ENCODE measurements at regions not wholly inside any gene's neighbourhood (a gene's known extent, or its start where the extent isn't known, plus 50 kb on each side); places are given as distances from the start of the nearest gene placed in this dataset.

- no peak for TF ChIP-seq REST (IDR thresholded peaks at IDR 0.05; ENCODE audit: insufficient read depth in 1 of 2, low read depth in 2 of 2, low read length in 2 of 2)
- TF ChIP-seq POLR2AphosphoS5 (IDR thresholded peaks at IDR 0.05; ENCODE audit: low read depth, low read length): no peak
- TF ChIP-seq TAF1 (IDR thresholded peaks at IDR 0.05; ENCODE audit: borderline replicate concordance, insufficient read depth, low read length): no peak
- no peak for TF ChIP-seq SIN3A (IDR thresholded peaks at IDR 0.05; ENCODE audit: borderline replicate concordance, insufficient read depth, low read length)
- TF ChIP-seq FOXP2 (optimal IDR thresholded peaks at IDR 0.05; ENCODE audit: borderline replicate concordance, extremely low read depth, extremely low read length, insufficient read depth): no peak
Observed at GRCh38 chr7:94252124-94252523, 142.6 kb upstream of the COL1A2 start.

GRCh38 chr7:94252971-94253370, 141.7 kb upstream of the COL1A2 start:
- TF ChIP-seq REST (IDR thresholded peaks at IDR 0.05; ENCODE audit: insufficient read depth in 1 of 2, low read depth in 2 of 2, low read length in 2 of 2) (no peak), POLR2AphosphoS5 (IDR thresholded peaks at IDR 0.05; ENCODE audit: low read depth, low read length) (no peak), TAF1 (IDR thresholded peaks at IDR 0.05; ENCODE audit: borderline replicate concordance, insufficient read depth, low read length) (no peak), SIN3A (IDR thresholded peaks at IDR 0.05; ENCODE audit: borderline replicate concordance, insufficient read depth, low read length) (no peak), FOXP2 (optimal IDR thresholded peaks at IDR 0.05; ENCODE audit: borderline replicate concordance, extremely low read depth, extremely low read length, insufficient read depth) (no peak)

GRCh38 chr7:94253686-94254085, 141.0 kb upstream of the COL1A2 start:
- TF ChIP-seq REST (IDR thresholded peaks at IDR 0.05; ENCODE audit: insufficient read depth in 1 of 2, low read depth in 2 of 2, low read length in 2 of 2): no peak
- no peak for TF ChIP-seq SIN3A (IDR thresholded peaks at IDR 0.05; ENCODE audit: borderline replicate concordance, insufficient read depth, low read length)
- TF ChIP-seq TAF1 (IDR thresholded peaks at IDR 0.05; ENCODE audit: borderline replicate concordance, insufficient read depth, low read length): no peak
- TF ChIP-seq FOXP2 (optimal IDR thresholded peaks at IDR 0.05; ENCODE audit: borderline replicate concordance, extremely low read depth, extremely low read length, insufficient read depth): no peak
- TF ChIP-seq POLR2AphosphoS5 (IDR thresholded peaks at IDR 0.05; ENCODE audit: low read depth, low read length): no peak

- TF ChIP-seq POLR2AphosphoS5 (IDR thresholded peaks at IDR 0.05; ENCODE audit: low read depth, low read length) (no peak), TAF1 (IDR thresholded peaks at IDR 0.05; ENCODE audit: borderline replicate concordance, insufficient read depth, low read length) (no peak), FOXP2 (optimal IDR thresholded peaks at IDR 0.05; ENCODE audit: borderline replicate concordance, extremely low read depth, extremely low read length, insufficient read depth) (no peak), REST (IDR thresholded peaks at IDR 0.05; ENCODE audit: insufficient read depth in 1 of 2, low read depth in 2 of 2, low read length in 2 of 2) (no peak), SIN3A (IDR thresholded peaks at IDR 0.05; ENCODE audit: borderline replicate concordance, insufficient read depth, low read length) (no peak)
Observed at GRCh38 chr7:94258418-94259300, 136.0 kb upstream of the COL1A2 start.

Measured in PFSK-1 (cell line).